ENCODE measurements at regions not wholly inside any gene's neighbourhood (a gene's known extent, or its start where the extent isn't known, plus 50 kb on each side); places are given as distances from the start of the nearest gene placed in this dataset.

DNA sequence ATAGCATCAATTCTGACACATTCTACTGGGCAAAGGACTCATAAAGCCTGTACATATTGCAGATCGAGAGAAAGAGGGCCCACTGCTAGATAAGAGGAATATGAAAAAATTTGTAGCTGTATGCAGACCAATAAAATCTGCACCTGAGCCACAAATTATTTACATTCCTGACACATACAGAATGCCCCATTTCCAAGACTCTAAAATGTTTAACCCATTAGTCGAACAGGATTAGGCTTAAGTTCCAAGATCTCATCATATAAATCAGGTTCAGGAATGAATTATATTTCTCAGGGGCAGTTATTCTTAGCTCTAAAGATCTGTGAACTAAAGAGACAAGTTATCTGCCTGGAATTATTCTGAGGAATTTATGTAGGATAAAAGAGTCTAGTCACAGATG, 1615.8 kb downstream of the ARAP2 start:
- POLR2A ChIA-PET, result no interaction called here
- CTCF ChIA-PET, result no interaction called here

DNA sequence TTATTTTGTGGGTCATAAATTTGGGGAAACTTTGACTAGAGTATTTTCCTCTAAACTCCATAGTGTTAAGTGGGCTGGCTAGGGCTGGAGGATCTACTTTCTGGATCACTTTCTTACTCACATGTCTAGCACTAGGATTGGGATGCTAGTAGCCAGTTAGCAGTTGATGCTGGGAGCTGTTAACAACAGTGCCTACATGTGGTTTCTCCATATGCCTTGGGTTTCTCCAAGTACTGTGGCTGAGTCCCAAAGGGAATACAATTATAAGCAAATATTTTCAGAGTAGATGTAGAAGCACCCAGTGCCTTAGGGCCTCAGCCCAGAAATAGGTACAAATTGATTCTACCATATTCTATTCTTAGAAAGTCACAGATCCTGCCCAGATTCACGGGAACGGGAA, 1614.9 kb downstream of the ARAP2 start:
- ChIA-PET CTCF (no interaction called here), POLR2A (no interaction called here)

DNA sequence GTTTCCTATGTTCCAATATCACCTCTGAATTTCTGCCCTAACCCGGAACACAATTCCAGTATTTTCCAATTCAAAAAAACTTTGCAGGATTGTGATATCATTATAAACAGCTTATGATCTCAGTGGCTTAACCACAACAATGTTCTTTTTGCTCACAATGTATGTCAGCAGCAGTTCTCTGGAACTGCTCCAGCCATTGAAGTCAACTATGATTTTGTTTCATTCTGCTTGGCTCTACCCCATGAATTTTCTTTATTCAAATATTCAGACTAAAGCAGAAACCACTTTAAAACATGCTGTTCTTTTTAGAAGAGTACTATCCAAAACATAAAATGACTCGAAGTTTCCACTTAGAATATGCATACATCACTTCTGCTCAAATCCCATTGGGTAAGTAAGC, 1611.1 kb downstream of the ARAP2 start:
- POLR2A ChIA-PET, result no interaction called here
- CTCF ChIA-PET, result no interaction called here

DNA sequence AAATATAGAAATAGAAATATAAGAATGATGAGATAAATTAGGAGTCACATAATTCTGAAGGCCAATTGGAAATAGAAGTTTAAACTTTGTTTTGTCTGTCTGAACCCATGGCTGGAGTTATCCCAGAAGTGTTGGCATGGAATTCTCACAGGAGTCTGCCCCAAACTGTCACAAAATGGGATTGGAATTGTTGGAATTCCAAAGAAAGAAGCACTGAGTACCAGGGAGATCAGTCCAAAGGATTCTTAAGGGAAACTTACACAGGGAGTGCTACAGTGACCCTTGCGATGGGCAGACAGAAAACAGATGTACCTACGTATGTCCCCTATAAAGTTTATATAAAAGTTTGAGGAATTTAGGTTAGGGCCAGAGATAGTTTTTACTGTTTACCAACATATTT, 1607.7 kb downstream of the ARAP2 start:
- CTCF ChIA-PET, result no interaction called here

DNA sequence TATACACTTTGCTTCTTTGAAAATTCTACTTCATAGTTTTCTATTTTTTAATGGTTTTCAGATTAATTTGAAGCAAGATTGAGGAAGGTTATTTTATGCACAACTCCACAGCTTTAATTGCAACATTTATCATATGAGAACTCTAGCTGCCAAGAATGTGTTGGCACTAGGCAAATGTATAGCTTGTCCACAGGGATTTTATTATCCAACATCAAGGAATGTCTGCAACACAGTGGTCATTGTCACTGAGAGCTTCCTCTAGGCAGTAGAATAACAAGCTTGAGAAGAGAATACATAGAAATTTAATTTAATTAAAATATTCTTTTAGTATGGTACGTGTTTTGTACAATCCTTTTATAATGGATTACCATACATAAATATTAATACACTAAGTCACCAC, 1600.8 kb downstream of the ARAP2 start:
- ChIA-PET POLR2A (no interaction called here), CTCF (no interaction called here)

More for the DNA sequence above, 1607.7 kb downstream of the ARAP2 start:
- POLR2A ChIA-PET, result no interaction called here

GRCh38 chr4:34644579-34645115, 1599.7 kb downstream of the ARAP2 start:
- CTCF ChIA-PET, result no interaction called here

GRCh38 chr4:34649716-34650115, 1594.6 kb downstream of the ARAP2 start:
- CTCF ChIA-PET, result no interaction called here
- POLR2A ChIA-PET, result no interaction called here

More at GRCh38 chr4:34644579-34645115, 1599.7 kb downstream of the ARAP2 start:
- POLR2A ChIA-PET, result no interaction called here

- CTCF ChIA-PET, result no interaction called here
Measured at GRCh38 chr4:34664051-34664450, 1580.3 kb downstream of the ARAP2 start.

DNA sequence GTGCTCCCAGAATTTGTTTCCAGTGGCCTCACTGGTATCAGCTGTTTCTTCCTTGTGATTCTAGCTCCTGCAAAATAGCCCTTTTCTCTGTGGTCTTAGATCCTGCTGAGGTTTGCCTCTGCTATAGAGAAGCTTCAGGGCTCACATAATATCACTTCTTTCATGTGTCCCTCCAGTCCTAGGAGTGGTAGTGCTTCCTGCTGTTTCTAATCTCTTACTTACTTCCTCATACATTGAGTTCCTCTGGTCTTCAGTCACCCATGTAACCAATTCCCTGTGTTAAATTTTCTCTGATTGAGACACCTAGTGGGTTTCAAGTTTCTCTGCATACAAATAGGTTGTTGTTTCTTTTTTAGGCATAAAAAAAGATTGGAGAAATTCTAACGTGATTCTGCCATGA, 1567.9 kb downstream of the ARAP2 start:
- POLR2A ChIA-PET, result no interaction called here
- CTCF ChIA-PET, result no interaction called here

More at GRCh38 chr4:34664051-34664450, 1580.3 kb downstream of the ARAP2 start:
- POLR2A ChIA-PET, result no interaction called here

DNA sequence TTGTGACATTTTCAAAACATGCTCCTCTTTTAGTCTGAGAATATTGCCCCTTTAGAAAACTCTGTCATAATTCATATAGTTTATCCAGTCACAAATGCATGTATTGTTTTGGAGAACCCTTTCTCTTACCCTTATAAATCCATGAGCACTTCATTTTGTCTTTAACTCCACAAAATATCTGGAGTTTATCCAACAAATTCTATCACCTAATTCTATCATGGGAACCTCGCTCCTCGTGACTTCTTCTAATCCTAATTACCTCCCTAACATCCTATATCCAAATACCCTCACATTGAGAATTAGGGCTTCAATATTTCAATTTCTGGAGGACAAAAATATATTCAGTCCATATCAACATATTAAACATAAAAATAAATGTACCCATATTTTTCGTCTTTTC, 1565.9 kb downstream of the ARAP2 start:
- ChIA-PET CTCF (no interaction called here), POLR2A (no interaction called here)

DNA sequence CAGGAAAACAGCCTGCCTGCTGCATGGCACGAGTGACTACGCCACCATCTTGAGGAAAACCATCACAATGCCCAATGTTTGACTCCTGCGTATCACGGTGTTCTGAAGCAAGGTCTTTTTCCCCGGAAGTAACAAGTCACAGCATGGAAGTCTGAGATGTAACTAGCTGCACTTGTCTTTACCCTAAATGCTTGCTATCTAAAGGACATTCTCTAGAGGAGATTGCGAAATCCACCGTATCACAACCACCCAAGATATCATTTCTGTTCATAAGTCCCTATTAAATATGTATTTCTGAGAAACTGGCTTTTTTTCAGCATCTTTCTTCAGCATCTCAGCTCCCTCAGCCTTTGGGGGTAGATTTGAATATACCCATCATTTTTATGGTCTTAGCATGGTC, 1565.1 kb downstream of the ARAP2 start:
- ChIA-PET POLR2A (no interaction called here), CTCF (no interaction called here)

DNA sequence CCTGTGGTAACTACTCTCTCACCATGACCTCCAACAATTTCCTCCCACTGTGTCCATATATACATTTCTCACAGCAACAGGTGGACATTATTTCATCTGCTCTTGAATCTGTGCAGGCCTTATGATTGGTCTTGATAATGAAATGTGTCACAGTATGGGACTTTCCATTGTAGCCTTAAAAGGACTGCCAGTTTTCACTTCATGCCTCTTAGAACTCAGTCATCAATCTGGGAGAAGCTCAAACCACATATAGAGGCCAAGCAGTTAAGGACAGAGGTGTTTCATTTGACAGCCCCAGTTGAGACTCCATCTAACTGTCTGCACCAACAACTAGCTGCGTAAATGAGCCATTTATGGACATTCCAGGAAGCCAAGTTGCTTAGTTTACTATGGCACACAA, 1534.8 kb downstream of the ARAP2 start:
- ChIA-PET CTCF (no interaction called here), POLR2A (no interaction called here)

DNA sequence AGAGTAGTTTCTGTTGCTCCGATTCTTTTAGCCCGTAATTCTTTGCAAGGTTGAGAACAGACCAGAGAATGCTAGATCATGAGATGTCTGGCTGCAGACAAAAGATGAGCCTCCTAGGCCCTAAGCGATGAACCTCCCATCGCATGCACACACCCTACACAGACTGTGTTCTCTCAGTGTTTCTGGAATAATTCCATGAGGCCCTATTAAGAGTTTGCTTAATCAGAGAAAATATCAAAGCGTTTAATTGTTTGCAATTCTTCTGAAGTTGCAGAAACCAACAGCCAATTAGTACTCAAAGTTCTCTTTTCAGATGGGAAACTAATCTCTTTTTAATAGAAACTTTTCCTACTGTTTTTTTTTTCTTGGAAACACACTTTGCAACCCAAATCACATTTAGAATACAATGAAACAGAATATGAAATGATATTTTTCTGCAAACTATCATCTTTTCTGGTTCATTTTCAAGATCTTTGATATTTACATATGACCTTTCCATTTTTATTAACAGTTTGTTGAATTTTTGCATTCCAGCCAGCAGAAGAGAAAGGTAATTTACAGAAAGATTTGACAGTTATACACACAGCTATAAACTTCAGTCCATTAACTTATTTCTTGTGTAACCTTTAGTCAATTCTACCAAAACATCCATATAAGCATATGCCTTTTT, 1525.6 kb downstream of the ARAP2 start:
- POLR2A ChIA-PET, result no interaction called here
- CTCF ChIA-PET, result no interaction called here

DNA sequence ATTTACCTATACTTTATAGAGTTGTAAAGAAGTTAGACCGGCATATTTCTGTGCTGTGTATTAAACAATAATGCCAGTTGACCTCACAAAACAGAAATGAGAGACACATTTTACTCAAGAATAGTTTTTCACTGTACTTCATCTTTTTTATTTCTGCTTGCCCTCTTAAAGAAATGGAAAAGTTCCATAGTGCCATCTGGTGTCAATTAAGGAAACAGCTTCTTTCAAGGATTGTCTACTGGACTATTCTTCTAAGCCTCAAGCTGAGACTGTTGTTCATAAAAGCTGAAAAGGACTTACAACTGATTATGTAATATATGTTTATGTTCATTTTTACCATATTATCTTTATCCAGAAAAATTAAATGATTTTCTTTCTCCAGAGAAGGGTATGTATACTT, 1523.7 kb downstream of the ARAP2 start:
- CTCF ChIA-PET, result no interaction called here
- POLR2A ChIA-PET, result no interaction called here

DNA sequence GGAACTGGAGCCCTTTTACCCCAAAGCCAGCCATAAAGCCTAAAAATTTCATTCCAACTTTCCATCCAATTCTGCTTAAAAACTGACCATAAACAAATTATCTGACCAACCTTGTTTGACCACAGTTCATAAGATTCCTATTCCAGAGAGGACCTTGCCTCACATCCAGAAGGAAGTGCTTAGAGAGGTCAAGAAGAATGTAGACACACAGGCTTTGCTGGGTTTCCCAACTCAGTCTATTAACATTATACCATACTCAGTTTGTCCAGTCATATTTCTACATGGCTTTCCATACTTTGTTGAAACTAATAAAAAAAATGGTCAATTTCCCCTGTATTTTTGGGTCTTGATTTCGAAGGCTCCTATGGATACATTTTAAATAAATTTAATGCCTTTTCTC, 1522.5 kb downstream of the ARAP2 start:
- CTCF ChIA-PET, result no interaction called here
- POLR2A ChIA-PET, result no interaction called here

DNA sequence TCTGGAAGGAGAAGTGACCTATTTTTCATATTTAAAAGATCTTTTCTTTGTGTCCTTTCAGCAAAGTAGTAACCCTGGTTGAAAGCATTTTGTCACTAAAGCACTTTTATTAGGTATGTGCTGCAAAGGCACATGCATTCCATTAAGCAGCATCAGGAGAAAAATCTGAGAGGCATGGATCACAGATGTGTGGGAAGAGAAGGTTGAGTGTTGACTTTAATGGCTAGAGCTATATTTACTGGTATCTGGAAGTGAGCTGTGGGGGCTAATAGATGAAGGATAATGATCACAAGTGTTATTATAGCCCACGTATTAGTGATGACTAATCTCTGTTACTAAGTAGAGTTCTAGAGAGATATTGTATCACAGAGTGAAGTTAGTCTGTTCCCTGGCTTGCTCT, 1520.7 kb downstream of the ARAP2 start:
- ChIA-PET CTCF (no interaction called here), POLR2A (no interaction called here)

DNA sequence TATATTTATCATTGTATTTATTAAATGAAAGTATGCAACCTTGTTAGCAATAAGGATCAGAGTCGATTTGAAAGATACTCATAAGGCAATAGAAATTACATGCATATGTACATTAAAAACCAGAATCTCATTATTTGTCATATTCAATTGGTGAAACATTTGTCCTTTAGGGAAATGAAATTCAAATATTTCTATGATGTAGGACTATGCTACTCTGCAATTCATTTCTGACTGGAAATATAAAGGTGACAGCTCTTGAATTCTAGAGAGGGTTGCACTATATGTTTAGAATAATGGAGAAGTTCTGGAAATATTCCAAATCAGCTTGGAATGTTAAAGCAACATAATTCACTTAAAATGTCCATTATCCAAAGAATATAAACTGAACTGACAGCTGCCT, 1519.8 kb downstream of the ARAP2 start:
- POLR2A ChIA-PET, result no interaction called here
- CTCF ChIA-PET, result no interaction called here

DNA sequence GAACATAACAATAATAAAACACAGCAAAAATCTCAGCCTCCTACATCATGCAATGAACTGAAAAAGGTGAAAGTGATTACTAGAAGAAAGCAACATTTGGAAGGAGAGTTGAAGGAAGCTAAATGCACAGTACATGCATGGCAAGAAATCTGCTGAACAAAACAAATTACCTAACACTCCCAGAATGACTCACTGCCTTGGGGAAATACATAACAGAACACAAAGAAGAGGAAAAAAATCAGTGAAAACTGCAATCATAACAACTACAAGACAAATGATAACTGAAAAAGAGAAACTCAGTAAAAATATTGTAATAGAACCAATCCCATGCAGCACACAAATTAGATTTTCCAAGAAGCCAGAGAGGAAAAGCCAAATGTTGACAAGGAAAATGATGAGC, 1513.2 kb downstream of the ARAP2 start:
- ChIA-PET CTCF (no interaction called here), POLR2A (no interaction called here)

GRCh38 chr4:34732176-34732950, 1512.0 kb downstream of the ARAP2 start:
- POLR2A ChIA-PET, result no interaction called here
- CTCF ChIA-PET, result no interaction called here

- CTCF ChIA-PET, result no interaction called here
- POLR2A ChIA-PET, result no interaction called here
Measured at GRCh38 chr4:34733185-34733941, 1511.0 kb downstream of the ARAP2 start.

DNA sequence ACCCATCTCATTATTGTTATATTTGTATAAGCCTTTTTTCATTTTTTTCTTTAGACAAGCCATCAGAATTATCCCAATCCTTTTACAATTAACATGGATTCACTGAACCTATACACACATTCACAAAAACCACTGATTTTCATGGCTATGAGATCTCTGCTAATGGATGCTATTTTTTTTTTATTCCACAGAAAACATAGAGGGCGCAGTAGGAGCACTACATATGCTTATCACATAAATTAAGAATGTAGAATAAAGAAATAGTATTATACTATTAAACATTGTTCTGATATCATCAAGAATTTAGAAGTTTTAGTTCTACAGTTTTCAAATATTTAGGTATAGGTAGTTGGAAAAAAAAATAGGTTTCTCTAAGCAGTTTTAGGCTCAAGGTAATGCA, 1477.4 kb downstream of the ARAP2 start:
- ChIA-PET CTCF (no interaction called here), POLR2A (no interaction called here)

Measured in activated CD8-positive, alpha-beta memory T cell treated with anti-CD3 and anti-CD28 coated beads for 36 hours (primary cell).